GM20000 (cell line): ENCODE measurements at regions not wholly inside any gene's neighbourhood (a gene's known extent, or its start where the extent isn't known, plus 50 kb on each side); places are given as distances from the start of the nearest gene placed in this dataset.

Source experiments
- DNase-seq: peaks from one replicate; pipeline ENCODE4 v3.0.0; 2012; ENCODE audit warnings: low spot score
- CTCF ChIP-seq: IDR thresholded peaks from 2 replicates; pipeline ENCODE4 v1.5.1; 2012; ENCODE audit warnings: mild to moderate bottlenecking, control low read depth; ENCODE audit errors: extremely low read depth, missing control alignments

GRCh38 chr3:84522893-84523292 lies 435.9 kb upstream of the CADM2 start:
- no peak for TF ChIP-seq CTCF
- DNase-seq: no peak

- no peak for DNase-seq
- no peak for TF ChIP-seq CTCF
These were observed 421.9 kb upstream of the CADM2 start for GRCh38 chr3:84536916-84537315.

- no peak for DNase-seq
- no peak for TF ChIP-seq CTCF
These were observed 420.2 kb upstream of the CADM2 start for GRCh38 chr3:84538597-84538996.

- no peak for TF ChIP-seq CTCF
- DNase-seq: no peak
These were observed 411.6 kb upstream of the CADM2 start for GRCh38 chr3:84547207-84547606.

GRCh38 chr3:84547971-84548970 lies 410.5 kb upstream of the CADM2 start:
- peak; percentile 41 for TF ChIP-seq CTCF
- DNase-seq: peak; percentile 17

- no peak for TF ChIP-seq CTCF
These were observed 403.2 kb upstream of the CADM2 start for GRCh38 chr3:84555629-84556028.

GRCh38 chr3:84566256-84566655 lies 392.5 kb upstream of the CADM2 start:
- no peak for TF ChIP-seq CTCF
- DNase-seq: no peak

More at GRCh38 chr3:84555629-84556028, 403.2 kb upstream of the CADM2 start:
- DNase-seq: no peak
